Activated CD8-positive, alpha-beta T cell treated with anti-CD3 and anti-CD28 coated beads for 36 hours (primary cell): ENCODE measurements at regions not wholly inside any gene's neighbourhood (a gene's known extent, or its start where the extent isn't known, plus 50 kb on each side); places are given as distances from the start of the nearest gene placed in this dataset.

Experiments used
- ATAC-seq: fragments of 200-7000 bp; cut with Tn5 transposase; one replicate; pipeline ENCODE4 v1.10.0; 2021; ENCODE audit warnings: mild to moderate bottlenecking, moderate library complexity
- CTCF ChIA-PET: fragments of 350-600 bp; sonication (Branson Sonifier 250); formaldehyde crosslinking; loops from one replicate; lab custom pipeline; 2021; ENCODE audit warnings: antibody characterized with exemption; lab: Charles Lee
- POLR2A ChIA-PET: fragments of 350-600 bp; sonication (Branson Sonifier 250); formaldehyde crosslinking; loops from one replicate; lab custom pipeline; 2021; ENCODE audit warnings: antibody characterized with exemption; lab: Charles Lee
- DNase-seq: peaks from one replicate; pipeline ENCODE4 v3.0.0-alpha.2; 2020
- H3K27ac Mint-ChIP-seq: one replicate; pipeline ENCODE4 v1.8.0; 2021; ENCODE audit warnings: mild to moderate bottlenecking, mixed read lengths
- H3K27me3 Mint-ChIP-seq: one replicate; pipeline ENCODE4 v1.8.0; 2021; ENCODE audit warnings: mixed read lengths
- H3K36me3 Mint-ChIP-seq: one replicate; pipeline ENCODE4 v1.8.0; 2021; ENCODE audit warnings: low read depth, mixed read lengths
- H3K4me1 Mint-ChIP-seq: one replicate; pipeline ENCODE4 v1.8.0; 2021; ENCODE audit warnings: low read depth, mixed read lengths
- H3K4me3 Mint-ChIP-seq: one replicate; pipeline ENCODE4 v1.8.0; 2021; ENCODE audit warnings: mild to moderate bottlenecking, moderate library complexity, mixed read lengths
- H3K9me3 Mint-ChIP-seq: one replicate; pipeline ENCODE4 v1.8.0; 2021; ENCODE audit warnings: mixed read lengths
- intact Hi-C: fragments of 100-400 bp; cut with micrococcal nuclease; formaldehyde crosslinking; loops from one replicate; pipeline ENCODE4 v1.10.0; 2022
- TF ChIP-seq, protein P1 (sequence below): fragments of 200-600 bp; IDR thresholded peaks from one replicate; pipeline ENCODE4 v1.8.0; 2022; ENCODE audit warnings: antibody characterized with exemption, mild to moderate bottlenecking

DNA sequence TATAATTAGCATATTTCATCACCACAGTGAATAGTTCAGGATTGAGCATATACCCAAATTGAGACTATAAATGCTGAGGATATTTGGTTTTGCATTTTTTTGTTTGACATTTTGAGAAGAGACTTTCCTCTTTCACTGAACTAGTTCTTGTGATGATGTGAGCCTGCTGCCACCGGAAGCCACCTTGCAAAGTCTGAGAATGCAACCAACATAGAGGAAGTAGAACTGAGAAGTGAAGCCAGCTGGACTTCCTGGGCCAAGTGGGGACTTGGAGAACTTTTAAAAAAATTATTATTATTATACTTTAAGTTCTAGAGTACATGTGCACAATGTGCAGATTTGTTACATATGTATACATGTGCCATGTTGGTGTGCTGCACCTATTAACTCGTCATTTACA is 102.3 kb downstream of the RPE65 start:
- TF ChIP-seq, protein P1, sequence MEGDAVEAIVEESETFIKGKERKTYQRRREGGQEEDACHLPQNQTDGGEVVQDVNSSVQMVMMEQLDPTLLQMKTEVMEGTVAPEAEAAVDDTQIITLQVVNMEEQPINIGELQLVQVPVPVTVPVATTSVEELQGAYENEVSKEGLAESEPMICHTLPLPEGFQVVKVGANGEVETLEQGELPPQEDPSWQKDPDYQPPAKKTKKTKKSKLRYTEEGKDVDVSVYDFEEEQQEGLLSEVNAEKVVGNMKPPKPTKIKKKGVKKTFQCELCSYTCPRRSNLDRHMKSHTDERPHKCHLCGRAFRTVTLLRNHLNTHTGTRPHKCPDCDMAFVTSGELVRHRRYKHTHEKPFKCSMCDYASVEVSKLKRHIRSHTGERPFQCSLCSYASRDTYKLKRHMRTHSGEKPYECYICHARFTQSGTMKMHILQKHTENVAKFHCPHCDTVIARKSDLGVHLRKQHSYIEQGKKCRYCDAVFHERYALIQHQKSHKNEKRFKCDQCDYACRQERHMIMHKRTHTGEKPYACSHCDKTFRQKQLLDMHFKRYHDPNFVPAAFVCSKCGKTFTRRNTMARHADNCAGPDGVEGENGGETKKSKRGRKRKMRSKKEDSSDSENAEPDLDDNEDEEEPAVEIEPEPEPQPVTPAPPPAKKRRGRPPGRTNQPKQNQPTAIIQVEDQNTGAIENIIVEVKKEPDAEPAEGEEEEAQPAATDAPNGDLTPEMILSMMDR, result no peak
- ChIA-PET POLR2A (no interaction called here), CTCF (no interaction called here)
- no peaks in the 10 kb centered on the region for H3K36me3 Mint-ChIP-seq
- H3K4me3 Mint-ChIP-seq, result no peak overlapping the region
- no peak for ATAC-seq
- H3K27me3 Mint-ChIP-seq, result no peaks in the 10 kb centered on the region
- H3K27ac Mint-ChIP-seq, result no peak overlapping the region
- DNase-seq, result no peak
- intact Hi-C loops, result no loop called here
- no peaks in the 10 kb centered on the region for H3K4me1 Mint-ChIP-seq
- H3K9me3 Mint-ChIP-seq, result no peaks in the 10 kb centered on the region

DNA sequence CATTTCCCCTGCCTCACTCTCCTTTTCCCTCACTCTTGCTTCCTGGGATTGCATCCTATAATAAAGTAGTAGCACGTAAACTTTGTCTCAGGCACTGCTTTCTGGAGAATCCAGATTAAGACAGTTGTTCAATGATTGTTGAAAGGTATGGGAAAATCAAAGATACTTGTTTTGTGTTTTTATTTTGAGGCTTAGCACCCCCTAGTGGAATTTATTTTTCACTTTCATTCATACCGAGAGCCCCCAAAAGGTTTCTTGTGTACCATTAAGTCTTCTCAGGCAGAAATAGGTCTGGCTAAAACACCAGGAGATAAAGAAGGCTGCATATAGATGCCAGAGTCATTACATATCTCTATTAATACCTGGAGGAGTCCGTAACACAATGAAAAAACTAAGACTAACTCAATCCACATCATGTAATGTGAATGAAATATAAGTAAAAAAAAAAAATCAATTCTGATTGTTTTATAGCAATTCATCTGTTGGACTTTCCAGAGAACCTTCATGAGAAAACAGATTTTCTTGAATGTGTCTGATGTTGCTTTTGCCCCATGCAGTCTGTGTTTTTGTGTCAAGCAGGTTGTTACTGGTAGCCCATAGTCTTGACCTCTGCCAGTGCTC is 103.5 kb downstream of the RPE65 start:
- ChIA-PET CTCF (interaction anchor here (0.7 to 3.3 kb wide), 7 partner anchors 9 to 1571 kb away, joined by 3 to 17 read pairs (median 4); no protein-coding TSS in a partner anchor), POLR2A (interaction anchor here (0.6 kb wide), 1 partner anchor 743 kb away, joined by 4 read pairs; no protein-coding TSS in a partner anchor)
- DNase-seq (no peak), ATAC-seq (no peak)
- H3K4me3 Mint-ChIP-seq, result no peak overlapping the region
- H3K9me3 Mint-ChIP-seq, result no peaks in the 10 kb centered on the region
- no peaks in the 10 kb centered on the region for H3K36me3 Mint-ChIP-seq
- H3K27ac Mint-ChIP-seq, result no peak overlapping the region
- TF ChIP-seq, protein P1, result peak; percentile 47
- H3K4me1 Mint-ChIP-seq, result no peaks in the 10 kb centered on the region
- intact Hi-C loops, result no loop called here
- no peaks in the 10 kb centered on the region for H3K27me3 Mint-ChIP-seq

DNA sequence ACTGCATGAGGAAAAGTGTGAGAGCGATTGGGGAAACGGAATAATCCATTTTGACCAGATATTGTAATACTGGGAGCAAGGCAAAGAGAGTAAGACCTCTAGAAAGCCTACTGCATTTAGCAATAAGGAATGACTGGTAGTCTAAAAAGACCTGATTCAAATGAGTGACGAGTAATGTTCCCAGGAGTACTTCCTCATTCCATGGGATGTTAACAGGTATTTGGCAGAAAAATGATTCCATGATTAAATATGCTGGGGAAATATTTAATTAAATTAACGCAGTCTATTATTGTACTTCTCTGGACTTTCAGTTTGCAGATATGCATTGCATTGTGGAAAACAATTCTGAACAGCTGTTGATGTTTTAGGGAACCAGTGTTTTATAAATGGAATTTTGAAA is 105.5 kb downstream of the RPE65 start:
- TF ChIP-seq, protein P1, result no peak
- Mint-ChIP-seq H3K4me3 (no peak overlapping the region), H3K27me3 (peaks cover 1% of the 10 kb centered on the region), H3K4me1 (no peaks in the 10 kb centered on the region), H3K27ac (no peak overlapping the region), H3K9me3 (no peaks in the 10 kb centered on the region), H3K36me3 (no peaks in the 10 kb centered on the region)
- DNase-seq (no peak), ATAC-seq (no peak)
- CTCF ChIA-PET, result interaction anchor here (0.6 to 3.3 kb wide), 2 partner anchors 224 to 642 kb away, joined by 3 to 17 read pairs; no protein-coding TSS in a partner anchor
- intact Hi-C loops, result no loop called here
- POLR2A ChIA-PET, result no interaction called here

GRCh38 chr1:68340951-68341350 is 108.6 kb upstream of the WLS start:
- CTCF ChIA-PET, result interaction anchor here (0.8 kb wide), 1 partner anchor 220 kb away, joined by 3 read pairs; no protein-coding TSS in a partner anchor
- POLR2A ChIA-PET, result no interaction called here
- TF ChIP-seq, protein P1, result no peak
- H3K27ac Mint-ChIP-seq, result no peak overlapping the region
- intact Hi-C loops, result no loop called here
- ATAC-seq (no peak), DNase-seq (no peak)
- no peak overlapping the region for H3K4me3 Mint-ChIP-seq
- no peaks in the 10 kb centered on the region for H3K4me1 Mint-ChIP-seq
- no peaks in the 10 kb centered on the region for H3K9me3 Mint-ChIP-seq
- H3K27me3 Mint-ChIP-seq, result peaks cover 1% of the 10 kb centered on the region
- H3K36me3 Mint-ChIP-seq, result no peaks in the 10 kb centered on the region

- intact Hi-C loops, result no loop called here
- H3K9me3 Mint-ChIP-seq, result no peaks in the 10 kb centered on the region
- H3K27ac Mint-ChIP-seq, result no peak overlapping the region
- TF ChIP-seq, protein P1, result no peak
- ATAC-seq (no peak), DNase-seq (no peak)
- CTCF ChIA-PET, result no interaction called here
- H3K36me3 Mint-ChIP-seq, result no peaks in the 10 kb centered on the region
- H3K27me3 Mint-ChIP-seq, result peaks cover 1% of the 10 kb centered on the region
- H3K4me1 Mint-ChIP-seq, result no peaks in the 10 kb centered on the region
- POLR2A ChIA-PET, result no interaction called here
- no peak overlapping the region for H3K4me3 Mint-ChIP-seq
Observed at GRCh38 chr1:68339505-68339904, 107.2 kb upstream of the WLS start.
